Neuronal stem cell (in vitro differentiated cells): ENCODE measurements at regions not wholly inside any gene's neighbourhood (a gene's known extent, or its start where the extent isn't known, plus 50 kb on each side); places are given as distances from the start of the nearest gene placed in this dataset.

Source experiments
- DNase-seq: peaks from one replicate; pipeline ENCODE4 v3.0.0-alpha.2; 2013; ENCODE audit warnings: low spot score
- H2AFZ ChIP-seq: one replicate; pipeline ENCODE4 v1.6.1; 2013; ENCODE audit warnings: mild to moderate bottlenecking, low read length, inconsistent platforms
- H2AK5ac ChIP-seq: 2 replicates; pipeline ENCODE4 v1.6.1; 2013; ENCODE audit warnings: low read depth, mild to moderate bottlenecking, inconsistent platforms, low read length, moderate library complexity, mixed read lengths
- H2BK120ac ChIP-seq: 2 replicates; pipeline ENCODE4 v1.6.1; 2013; ENCODE audit warnings: low read depth, mild to moderate bottlenecking, inconsistent platforms, low read length, moderate library complexity, mixed read lengths
- H2BK12ac ChIP-seq: one replicate; pipeline ENCODE4 v1.6.1; 2013; ENCODE audit warnings: low read length, inconsistent platforms
- H2BK15ac ChIP-seq: 2 replicates; pipeline ENCODE4 v1.6.1; 2013; ENCODE audit warnings: mild to moderate bottlenecking, low read length, inconsistent platforms, mixed read lengths
- H2BK5ac ChIP-seq: one replicate; pipeline ENCODE4 v1.6.1; 2013; ENCODE audit warnings: inconsistent platforms, mild to moderate bottlenecking, low read length, moderate library complexity
- H3K14ac ChIP-seq: one replicate; pipeline ENCODE4 v1.6.1; 2013; ENCODE audit warnings: low read length, inconsistent platforms
- H3K18ac ChIP-seq: 2 replicates; pipeline ENCODE4 v1.6.1; 2013; ENCODE audit warnings: low read length, inconsistent platforms
- H3K23ac ChIP-seq: 2 replicates; pipeline ENCODE4 v1.6.1; 2013; ENCODE audit warnings: low read depth, mild to moderate bottlenecking, mixed read lengths, low read length, inconsistent platforms; ENCODE audit not compliant: poor library complexity
- H3K27ac ChIP-seq: replicated peaks from 3 replicates; pipeline ENCODE4 v1.5.1; 2013; ENCODE audit warnings: low read length, inconsistent platforms
- H3K27me3 ChIP-seq, 3 experiments: 2 replicates each; pipeline ENCODE4 v1.6.1; 2013; ENCODE audit warnings: low read length in 3 of 3, mild to moderate bottlenecking in 2 of 3, inconsistent platforms in 1 of 3, low read depth in 1 of 3, mixed read lengths in 1 of 3, moderate library complexity in 1 of 3; ENCODE audit not compliant: control insufficient read depth in 3 of 3, insufficient read depth in 3 of 3
- H3K36me3 ChIP-seq, 2 donors: replicated peaks in 1 of 2; 2 replicates each; pipeline ENCODE4 v1.6.1; 2013; ENCODE audit warnings: low read length in 2 of 2; ENCODE audit not compliant: control insufficient read depth in 2 of 2, insufficient read depth in 2 of 2
- H3K4ac ChIP-seq: 2 replicates; pipeline ENCODE4 v1.6.1; 2013; ENCODE audit warnings: inconsistent platforms, mild to moderate bottlenecking, low read length, moderate library complexity
- H3K4me1 ChIP-seq, 2 donors: 1 replicate in 1 of 2; 2 replicates in 1 of 2; pipeline ENCODE4 v1.6.1; 2013; ENCODE audit warnings: low read length in 2 of 2, low read depth in 1 of 2; ENCODE audit not compliant: control insufficient read depth in 2 of 2, insufficient read depth in 1 of 2
- H3K4me2 ChIP-seq: one replicate; pipeline ENCODE4 v1.6.1; 2013; ENCODE audit warnings: mild to moderate bottlenecking, low read length, inconsistent platforms; ENCODE audit not compliant: insufficient read depth, poor library complexity, severe bottlenecking
- H3K4me3 ChIP-seq, 2 donors: 2 replicates each; pipeline ENCODE4 v1.5.1; 2013; ENCODE audit warnings: low read length in 2 of 2, mild to moderate bottlenecking in 2 of 2, inconsistent platforms in 1 of 2, moderate library complexity in 1 of 2
- H3K79me1 ChIP-seq: one replicate; pipeline ENCODE4 v1.6.1; 2013; ENCODE audit warnings: low read depth, mild to moderate bottlenecking, inconsistent platforms, low read length, moderate library complexity
- H3K9ac ChIP-seq: one replicate; pipeline ENCODE4 v1.6.1; 2013; ENCODE audit warnings: mild to moderate bottlenecking, low read depth, low read length, inconsistent platforms; ENCODE audit not compliant: poor library complexity
- H3K9me3 ChIP-seq, 2 donors: replicated peaks in 1 of 2; 2 replicates each; pipeline versions ENCODE3 to v1.6.1; 2013; ENCODE audit warnings: low read length in 2 of 2, mild to moderate bottlenecking in 2 of 2, inconsistent platforms in 1 of 2, low read depth in 1 of 2, mixed read lengths in 1 of 2, moderate library complexity in 1 of 2; ENCODE audit not compliant: control insufficient read depth in 2 of 2, insufficient read depth in 1 of 2
- H4K8ac ChIP-seq: one replicate; pipeline ENCODE4 v1.6.1; 2013; ENCODE audit warnings: low read depth, mild to moderate bottlenecking, inconsistent platforms, low read length, moderate library complexity
- H4K91ac ChIP-seq: one replicate; pipeline ENCODE4 v1.6.1; 2013; ENCODE audit warnings: low read length, low read depth, mild to moderate bottlenecking, inconsistent platforms; ENCODE audit not compliant: poor library complexity
- WGBS, 2 donors: extraction: QIAGEN DNeasy Blood & Tissue Kit; methylation state at CpG; one replicate each; pipeline ENCODE4 v1.1.7; 2013; ENCODE audit warnings: missing lambda C conversion rate in 2 of 2, mixed read lengths in 1 of 2; ENCODE audit not compliant: insufficient read length in 2 of 2, insufficient replicate concordance in 1 of 2; ENCODE audit errors: extremely low coverage in 2 of 2; 5-methylcytosine and 5-hydroxymethylcytosine counted together

GRCh38 chr5:83831834-83832233, 111.2 kb upstream of the HAPLN1 start:
- Histone ChIP-seq H3K23ac (no peak overlapping the region), H3K4ac (no peak overlapping the region), H3K9me3 (no peaks in the 10 kb centered on the region), H3K27ac (no peak overlapping the region), H3K9ac (no peak overlapping the region), H3K36me3 (no peaks in the 10 kb centered on the region), H3K27me3 (no peaks in the 10 kb centered on the region), H2BK12ac (no peak overlapping the region), H2BK5ac (no peak overlapping the region), H3K18ac (no peak overlapping the region), H2BK120ac (no peak overlapping the region), H3K79me1 (no peaks in the 10 kb centered on the region), H2AK5ac (no peak overlapping the region), H4K91ac (no peak overlapping the region), H3K4me1 (no peaks in the 10 kb centered on the region), H4K8ac (no peak overlapping the region), H2BK15ac (no peak overlapping the region), H3K4me3 (no peak overlapping the region), H3K14ac (no peak overlapping the region), H2AFZ (no peak overlapping the region), H3K4me2 (no peak overlapping the region)
- DNase-seq: no peak
- WGBS, 2 donors: no CpG with 5 or more reads among the region's 1 CpG

- no peak for DNase-seq
- no peak overlapping the region for H2BK15ac ChIP-seq
These were observed 106.5 kb upstream of the HAPLN1 start for GRCh38 chr5:83827111-83827557.

DNA sequence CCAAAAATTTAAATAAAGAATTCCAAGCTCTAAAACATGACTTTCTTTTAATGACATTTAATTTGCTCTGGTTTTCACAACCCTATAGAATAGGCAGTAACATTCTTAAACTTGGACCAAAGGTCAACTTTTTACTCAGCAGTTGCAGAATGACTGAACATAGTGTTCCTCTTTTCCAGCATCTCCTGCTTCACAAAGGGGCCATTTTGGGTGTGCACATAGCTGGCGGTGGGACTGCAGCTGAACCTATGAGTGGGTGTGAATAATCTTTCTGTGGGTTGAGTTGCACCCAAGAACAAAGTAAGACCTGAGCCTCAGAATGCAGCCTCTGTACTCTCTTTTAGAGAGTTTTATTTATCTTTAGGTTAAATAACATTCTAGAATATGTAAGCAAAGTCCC, 96.9 kb upstream of the HAPLN1 start:
- H3K4me2 ChIP-seq: no peak overlapping the region
- H2BK12ac ChIP-seq: no peak overlapping the region
- H4K8ac ChIP-seq: no peak overlapping the region
- H3K14ac ChIP-seq: no peak overlapping the region
- no peak overlapping the region for H2BK15ac ChIP-seq
- no peak overlapping the region for H3K23ac ChIP-seq
- no peak overlapping the region for H2AK5ac ChIP-seq
- H2BK5ac ChIP-seq: no peak overlapping the region
- no peak overlapping the region for H2BK120ac ChIP-seq
- H3K4me1 ChIP-seq: no peaks in the 10 kb centered on the region
- H3K9ac ChIP-seq: no peak overlapping the region
- no peak for DNase-seq
- no peak overlapping the region for H3K4me3 ChIP-seq
- no peak overlapping the region for H3K18ac ChIP-seq
- H3K9me3 ChIP-seq: no peaks in the 10 kb centered on the region
- no peaks in the 10 kb centered on the region for H3K27me3 ChIP-seq
- WGBS, 2 donors: no CpG with 5 or more reads among the region's 1 CpG
- H3K4ac ChIP-seq: no peak overlapping the region
- H3K79me1 ChIP-seq: no peaks in the 10 kb centered on the region
- no peak overlapping the region for H4K91ac ChIP-seq
- no peak overlapping the region for H3K27ac ChIP-seq
- H3K36me3 ChIP-seq: no peaks in the 10 kb centered on the region
- no peak overlapping the region for H2AFZ ChIP-seq

More at GRCh38 chr5:83827111-83827557, 106.5 kb upstream of the HAPLN1 start:
- H4K91ac ChIP-seq: no peak overlapping the region
- no peak overlapping the region for H3K18ac ChIP-seq
- no peak overlapping the region for H3K4me2 ChIP-seq
- H3K36me3 ChIP-seq: no peaks in the 10 kb centered on the region
- H2BK120ac ChIP-seq: no peak overlapping the region
- H3K27me3 ChIP-seq: no peaks in the 10 kb centered on the region
- no peak overlapping the region for H2BK5ac ChIP-seq
- no peaks in the 10 kb centered on the region for H3K4me1 ChIP-seq
- H3K23ac ChIP-seq: no peak overlapping the region
- no CpG with 5 or more reads among the region's 1 CpG for WGBS, 2 donors
- no peaks in the 10 kb centered on the region for H3K9me3 ChIP-seq
- no peak overlapping the region for H3K4ac ChIP-seq
- no peak overlapping the region for H3K9ac ChIP-seq
- H3K4me3 ChIP-seq: no peak overlapping the region
- H3K27ac ChIP-seq: no peak overlapping the region
- no peaks in the 10 kb centered on the region for H3K79me1 ChIP-seq
- H2AFZ ChIP-seq: no peak overlapping the region
- no peak overlapping the region for H4K8ac ChIP-seq
- H2AK5ac ChIP-seq: no peak overlapping the region
- H3K14ac ChIP-seq: no peak overlapping the region
- H2BK12ac ChIP-seq: no peak overlapping the region

- Histone ChIP-seq H3K79me1 (no peaks in the 10 kb centered on the region), H3K23ac (no peak overlapping the region), H2BK12ac (no peak overlapping the region), H3K4me3 (no peak overlapping the region), H3K36me3 (no peaks in the 10 kb centered on the region), H3K18ac (no peak overlapping the region), H2BK5ac (no peak overlapping the region), H2AK5ac (no peak overlapping the region), H4K8ac (no peak overlapping the region), H2BK15ac (no peak overlapping the region), H3K9me3 (no peaks in the 10 kb centered on the region), H3K4ac (no peak overlapping the region), H2AFZ (no peak overlapping the region), H4K91ac (no peak overlapping the region), H3K4me2 (no peak overlapping the region), H3K14ac (no peak overlapping the region), H3K27me3 (no peaks in the 10 kb centered on the region), H3K27ac (no peak overlapping the region), H3K4me1 (no peaks in the 10 kb centered on the region), H3K9ac (no peak overlapping the region), H2BK120ac (no peak overlapping the region)
- DNase-seq: no peak
- no CpG with 5 or more reads among the region's 2 CpGs for WGBS, 2 donors
These were observed 95.0 kb upstream of the HAPLN1 start for GRCh38 chr5:83815661-83816060.
